Activated T-helper 2 cell treated with anti-CD3 and anti-CD28 coated beads, Interferon-gamma antibody, Interleukin-2, Interleukin-4, amounts not matched to agents 10 μg/mL and 5 μg/mL and 100 μg/mL, durations not matched to agents 14 hours and 24 hours and 36 hours (primary cell): ENCODE measurements at regions not wholly inside any gene's neighbourhood (a gene's known extent, or its start where the extent isn't known, plus 50 kb on each side); places are given as distances from the start of the nearest gene placed in this dataset.

Source experiments
- DNase-seq: peaks from one replicate; pipeline ENCODE4 v3.0.0; 2021; ENCODE audit warnings: low spot score
- H3K27ac Mint-ChIP-seq: one replicate; pipeline ENCODE4 v1.8.0; 2021; ENCODE audit warnings: mixed read lengths
- H3K27me3 Mint-ChIP-seq: one replicate; pipeline ENCODE4 v1.8.0; 2021; ENCODE audit warnings: low read depth, mixed read lengths
- H3K36me3 Mint-ChIP-seq: one replicate; pipeline ENCODE4 v1.8.0; 2021; ENCODE audit warnings: low read depth, mixed read lengths
- H3K4me1 Mint-ChIP-seq: one replicate; pipeline ENCODE4 v1.8.0; 2021; ENCODE audit warnings: low read depth, mixed read lengths
- H3K4me3 Mint-ChIP-seq: one replicate; pipeline ENCODE4 v1.8.0; 2021; ENCODE audit warnings: low read depth, mild to moderate bottlenecking, moderate library complexity, mixed read lengths
- H3K9me3 Mint-ChIP-seq: one replicate; pipeline ENCODE4 v1.8.0; 2021; ENCODE audit warnings: mixed read lengths
- intact Hi-C: fragments of 100-400 bp; cut with micrococcal nuclease; formaldehyde crosslinking; loops from one replicate; pipeline ENCODE4 v1.15.1; 2023

DNA sequence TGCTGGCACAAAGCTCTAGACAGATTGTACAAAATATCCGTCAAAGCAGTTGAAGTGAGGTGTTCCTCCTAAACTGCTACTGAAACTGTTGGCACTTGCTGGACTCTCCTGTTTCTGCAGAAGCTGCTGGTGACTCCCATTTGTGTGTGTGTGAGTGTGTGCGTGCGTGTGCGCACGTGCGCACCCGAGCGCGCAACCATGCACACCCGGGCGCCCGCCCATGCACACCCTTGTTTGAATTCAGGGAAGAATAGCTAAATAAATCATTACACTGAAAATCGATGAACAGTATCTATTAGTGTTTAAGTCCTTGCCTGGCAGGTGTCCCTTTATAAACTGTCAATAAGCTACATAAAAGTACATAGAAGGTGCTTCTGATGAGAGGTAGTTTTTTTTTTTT lies 156.4 kb upstream of the B3GALT2 start:
- H3K9me3 Mint-ChIP-seq, result no peaks in the 10 kb centered on the region
- no peaks in the 10 kb centered on the region for H3K27me3 Mint-ChIP-seq
- no peak overlapping the region for H3K27ac Mint-ChIP-seq
- no peaks in the 10 kb centered on the region for H3K36me3 Mint-ChIP-seq
- DNase-seq, result no peak
- intact Hi-C loops, result no loop called here
- H3K4me1 Mint-ChIP-seq, result peaks cover 3% of the 10 kb centered on the region
- no peak overlapping the region for H3K4me3 Mint-ChIP-seq

DNA sequence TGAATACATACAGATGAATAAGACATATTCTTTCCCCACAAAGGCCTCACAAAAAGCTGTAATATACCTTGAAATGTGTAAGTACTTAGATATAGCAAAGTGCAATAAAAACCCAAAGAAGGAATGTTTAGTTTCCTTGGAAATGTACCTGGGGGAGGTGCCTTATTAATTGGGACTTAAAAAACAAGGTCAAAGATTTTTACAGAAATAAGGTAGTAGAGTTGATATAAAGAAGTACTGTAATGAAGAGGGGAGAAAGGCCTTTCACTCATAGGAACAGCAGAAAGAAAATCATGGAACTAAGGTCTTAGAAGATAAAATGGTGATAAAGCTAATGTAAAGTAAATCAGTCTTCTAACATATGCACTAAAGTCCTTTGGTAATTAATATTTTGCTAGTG lies 153.9 kb upstream of the B3GALT2 start:
- Mint-ChIP-seq H3K4me3 (no peak overlapping the region), H3K9me3 (no peaks in the 10 kb centered on the region), H3K27me3 (no peaks in the 10 kb centered on the region), H3K36me3 (no peaks in the 10 kb centered on the region), H3K27ac (no peak overlapping the region), H3K4me1 (peaks cover 3% of the 10 kb centered on the region)
- intact Hi-C loops, result no loop called here
- no peak for DNase-seq

DNA sequence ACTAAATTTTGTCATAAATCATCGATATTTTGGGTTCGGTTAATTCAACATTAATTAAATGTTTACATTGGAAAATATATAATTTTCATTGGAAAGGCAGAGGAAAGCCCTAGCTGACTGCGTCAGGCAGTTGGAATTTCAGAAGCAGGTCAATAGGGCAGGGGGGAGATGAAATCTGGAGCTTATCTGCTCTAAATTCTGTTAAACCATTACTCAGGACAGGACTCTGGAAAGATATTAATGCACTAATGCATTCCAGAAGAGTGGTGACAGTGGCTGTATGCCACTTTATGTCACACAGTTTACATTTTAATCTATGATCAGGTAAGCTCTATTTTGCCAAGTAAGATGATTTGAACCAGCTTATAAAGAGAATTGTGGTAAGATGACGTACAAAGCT lies 153.0 kb upstream of the B3GALT2 start:
- intact Hi-C loops, result loop anchor here (2.0 kb wide), 1 partner anchor 59 kb away; no protein-coding TSS in a partner anchor
- H3K9me3 Mint-ChIP-seq, result peaks cover 7% of the 10 kb centered on the region

DNA sequence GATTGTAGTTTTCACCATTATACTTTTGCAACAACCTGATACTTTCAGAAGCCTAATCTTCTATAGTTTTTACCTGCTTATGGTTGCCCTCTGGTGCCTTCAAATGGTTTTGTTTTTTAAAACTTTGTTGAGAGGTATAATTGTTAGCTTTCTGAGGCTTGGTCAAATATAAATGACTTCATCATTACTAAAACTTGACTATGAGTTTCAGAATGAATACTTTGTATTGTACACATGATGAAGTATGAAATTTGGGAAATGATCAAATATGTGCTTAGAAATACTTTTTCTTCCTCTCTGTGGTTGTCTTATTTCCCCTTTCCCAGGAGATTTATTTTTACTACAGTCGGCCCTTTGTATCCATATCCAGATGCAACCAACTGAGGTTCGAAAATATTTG lies 151.8 kb upstream of the B3GALT2 start:
- peaks cover 5% of the 10 kb centered on the region for H3K36me3 Mint-ChIP-seq
- DNase-seq, result no peak
- intact Hi-C loops, result loop anchor here (2.0 kb wide), 1 partner anchor 61 kb away; no protein-coding TSS in a partner anchor
- no peak overlapping the region for H3K4me3 Mint-ChIP-seq
- H3K4me1 Mint-ChIP-seq, result peaks cover 3% of the 10 kb centered on the region
- H3K27ac Mint-ChIP-seq, result no peak overlapping the region
- H3K9me3 Mint-ChIP-seq, result peaks cover 15% of the 10 kb centered on the region
- H3K27me3 Mint-ChIP-seq, result no peaks in the 10 kb centered on the region

More for the DNA sequence above, 153.0 kb upstream of the B3GALT2 start:
- Mint-ChIP-seq H3K27me3 (no peaks in the 10 kb centered on the region), H3K27ac (no peak overlapping the region), H3K36me3 (no peaks in the 10 kb centered on the region), H3K4me1 (peaks cover 3% of the 10 kb centered on the region), H3K4me3 (no peak overlapping the region)
- DNase-seq, result no peak

DNA sequence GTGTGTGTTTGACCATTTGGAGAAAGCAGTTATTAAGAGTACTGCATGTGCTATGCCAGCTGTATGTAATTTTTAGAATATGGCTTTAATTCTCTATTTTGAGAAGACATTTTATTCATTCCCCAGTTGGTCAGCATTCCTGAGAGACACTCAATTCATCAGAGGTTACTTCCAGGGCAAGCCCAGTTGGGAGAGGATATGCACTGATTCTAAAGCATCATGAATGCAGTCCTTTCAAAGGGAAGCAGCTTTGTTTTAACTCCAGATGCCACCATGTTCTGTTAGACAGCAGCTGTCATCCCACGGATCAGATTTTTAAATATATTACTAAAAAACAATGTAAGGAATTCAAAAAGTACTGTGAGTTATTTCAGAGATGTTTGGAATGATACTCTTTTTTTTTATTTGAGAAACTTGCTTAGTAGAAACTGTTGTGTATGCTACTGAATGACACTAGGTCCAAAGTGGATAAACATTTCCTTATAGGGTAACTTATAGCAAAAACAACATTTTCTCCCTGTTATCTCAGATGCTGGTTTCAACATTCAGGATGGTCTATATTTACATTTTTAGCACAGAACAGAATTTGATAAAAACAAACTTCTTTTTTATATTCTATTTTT lies 149.5 kb upstream of the B3GALT2 start:
- intact Hi-C loops, result no loop called here
- Mint-ChIP-seq H3K4me3 (no peak overlapping the region), H3K9me3 (peaks cover 31% of the 10 kb centered on the region)

DNA sequence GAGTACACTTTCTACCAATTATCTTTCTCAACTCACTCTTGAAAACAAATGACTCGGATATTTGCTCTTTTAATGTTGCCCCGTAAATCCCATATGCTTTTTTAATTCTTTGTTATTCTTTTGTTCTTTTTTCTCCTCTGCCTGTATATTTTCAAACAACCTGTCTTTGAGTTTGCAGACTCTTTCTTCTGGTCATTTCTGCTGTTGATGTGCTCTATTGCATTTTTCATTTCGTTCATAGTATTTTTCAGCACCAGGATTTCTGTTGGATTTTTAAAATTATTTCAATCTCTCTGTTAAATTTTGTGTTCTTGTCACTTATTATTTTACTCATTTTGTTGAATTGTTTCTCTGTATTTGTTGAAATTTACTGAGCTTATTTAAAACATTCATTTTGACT lies 146.8 kb upstream of the B3GALT2 start:
- H3K4me1 Mint-ChIP-seq, result peaks cover 2% of the 10 kb centered on the region
- no peak overlapping the region for H3K4me3 Mint-ChIP-seq
- intact Hi-C loops, result no loop called here
- peaks cover 5% of the 10 kb centered on the region for H3K36me3 Mint-ChIP-seq
- no peaks in the 10 kb centered on the region for H3K27me3 Mint-ChIP-seq
- peaks cover 39% of the 10 kb centered on the region for H3K9me3 Mint-ChIP-seq
- no peak for DNase-seq
- H3K27ac Mint-ChIP-seq, result no peak overlapping the region

More for the DNA sequence above, 149.5 kb upstream of the B3GALT2 start:
- no peaks in the 10 kb centered on the region for H3K27me3 Mint-ChIP-seq
- H3K27ac Mint-ChIP-seq, result no peak overlapping the region
- peaks cover 5% of the 10 kb centered on the region for H3K36me3 Mint-ChIP-seq
- DNase-seq, result no peak
- H3K4me1 Mint-ChIP-seq, result peaks cover 3% of the 10 kb centered on the region

DNA sequence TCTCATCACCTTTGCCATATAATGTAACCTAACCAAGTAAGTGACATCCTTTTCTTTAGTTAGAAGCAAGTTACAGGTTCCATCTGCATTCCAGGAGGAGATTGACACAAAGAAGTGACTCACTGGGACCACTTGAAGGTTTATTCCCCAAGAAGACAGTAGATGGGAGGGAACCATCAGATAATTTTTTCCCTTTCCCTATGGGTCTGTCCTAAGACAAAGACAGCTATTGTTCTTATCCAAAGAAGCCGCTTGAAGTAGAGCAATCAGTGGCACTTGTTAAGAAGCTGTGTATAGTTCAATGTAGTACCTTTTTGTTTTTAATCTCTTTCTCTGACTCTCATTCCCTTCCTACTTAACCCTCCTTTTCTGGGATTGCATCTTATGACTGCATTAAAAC lies 139.9 kb upstream of the B3GALT2 start:
- H3K27me3 Mint-ChIP-seq, result no peaks in the 10 kb centered on the region
- no peak for DNase-seq
- intact Hi-C loops, result no loop called here

DNA sequence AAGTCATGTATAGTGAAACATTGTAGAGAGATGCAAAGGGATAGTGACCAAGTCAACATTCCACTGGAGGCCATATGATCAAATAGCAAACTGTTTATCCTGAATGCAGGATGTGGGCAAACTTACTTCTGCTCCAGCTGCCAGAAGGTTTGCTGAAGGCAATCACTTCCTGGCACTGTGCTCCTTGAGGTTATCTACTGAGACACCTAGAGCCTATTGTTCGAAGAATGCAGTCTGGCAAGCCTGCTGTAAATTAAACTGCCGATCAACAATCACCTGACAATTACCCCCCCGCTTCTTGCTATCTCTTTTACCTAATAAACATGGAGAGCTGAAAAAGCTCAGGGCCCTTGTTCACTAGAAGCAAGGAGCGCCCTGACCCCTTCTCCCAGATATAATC lies 139.4 kb upstream of the B3GALT2 start:
- DNase-seq, result no peak
- Mint-ChIP-seq H3K27me3 (no peaks in the 10 kb centered on the region), H3K4me1 (no peaks in the 10 kb centered on the region), H3K36me3 (no peaks in the 10 kb centered on the region), H3K9me3 (peaks cover 17% of the 10 kb centered on the region), H3K27ac (no peak overlapping the region), H3K4me3 (no peak overlapping the region)
- intact Hi-C loops, result no loop called here

More for the DNA sequence above, 139.9 kb upstream of the B3GALT2 start:
- H3K36me3 Mint-ChIP-seq, result no peaks in the 10 kb centered on the region
- no peak overlapping the region for H3K27ac Mint-ChIP-seq
- no peaks in the 10 kb centered on the region for H3K4me1 Mint-ChIP-seq
- no peak overlapping the region for H3K4me3 Mint-ChIP-seq
- peaks cover 19% of the 10 kb centered on the region for H3K9me3 Mint-ChIP-seq

DNA sequence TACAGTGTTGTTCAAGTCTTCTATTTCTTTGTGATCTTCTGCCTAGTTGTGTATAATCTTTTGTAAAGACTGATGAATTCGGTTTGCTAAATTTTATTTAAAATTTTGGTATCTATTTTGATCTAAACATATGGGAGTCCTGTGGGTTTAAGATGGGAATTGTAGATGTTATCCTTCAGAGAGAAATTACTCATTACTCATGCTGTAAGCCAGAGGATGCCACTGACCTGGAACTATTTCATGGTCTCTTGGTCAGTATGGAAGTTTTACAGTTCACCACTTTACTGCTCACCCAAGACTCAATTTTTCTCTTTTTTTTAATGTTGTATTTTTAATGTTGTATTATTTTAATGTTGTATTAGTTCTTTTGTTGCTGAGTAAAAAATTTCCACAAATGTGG lies 138.6 kb upstream of the B3GALT2 start:
- no peak for DNase-seq
- H3K9me3 Mint-ChIP-seq, result peaks cover 14% of the 10 kb centered on the region

DNA sequence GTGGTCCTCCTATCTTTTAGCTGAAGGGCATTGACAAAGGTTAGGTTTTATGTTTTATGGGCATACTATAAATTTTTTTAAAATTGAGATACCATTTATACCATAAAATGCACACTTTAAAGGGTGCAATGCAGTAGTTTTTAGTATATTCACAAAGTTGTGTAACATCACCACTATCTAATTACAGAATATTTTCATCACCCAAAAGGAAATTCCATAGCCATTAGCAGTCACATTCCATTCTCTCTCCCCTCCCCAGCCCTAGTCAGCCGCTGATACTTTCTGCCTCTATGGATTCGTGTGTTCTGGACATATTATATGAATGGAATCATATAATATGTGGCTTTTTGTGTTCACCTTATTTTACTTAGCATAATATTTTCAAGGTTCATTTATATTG lies 135.8 kb upstream of the B3GALT2 start:
- no peak for DNase-seq
- Mint-ChIP-seq H3K27me3 (no peaks in the 10 kb centered on the region), H3K9me3 (peaks cover 5% of the 10 kb centered on the region), H3K4me3 (no peak overlapping the region), H3K27ac (no peak overlapping the region), H3K4me1 (no peaks in the 10 kb centered on the region), H3K36me3 (no peaks in the 10 kb centered on the region)
- intact Hi-C loops, result no loop called here

More for the DNA sequence above, 138.6 kb upstream of the B3GALT2 start:
- Mint-ChIP-seq H3K27ac (no peak overlapping the region), H3K4me1 (no peaks in the 10 kb centered on the region), H3K4me3 (no peak overlapping the region), H3K36me3 (no peaks in the 10 kb centered on the region), H3K27me3 (no peaks in the 10 kb centered on the region)
- intact Hi-C loops, result no loop called here

DNA sequence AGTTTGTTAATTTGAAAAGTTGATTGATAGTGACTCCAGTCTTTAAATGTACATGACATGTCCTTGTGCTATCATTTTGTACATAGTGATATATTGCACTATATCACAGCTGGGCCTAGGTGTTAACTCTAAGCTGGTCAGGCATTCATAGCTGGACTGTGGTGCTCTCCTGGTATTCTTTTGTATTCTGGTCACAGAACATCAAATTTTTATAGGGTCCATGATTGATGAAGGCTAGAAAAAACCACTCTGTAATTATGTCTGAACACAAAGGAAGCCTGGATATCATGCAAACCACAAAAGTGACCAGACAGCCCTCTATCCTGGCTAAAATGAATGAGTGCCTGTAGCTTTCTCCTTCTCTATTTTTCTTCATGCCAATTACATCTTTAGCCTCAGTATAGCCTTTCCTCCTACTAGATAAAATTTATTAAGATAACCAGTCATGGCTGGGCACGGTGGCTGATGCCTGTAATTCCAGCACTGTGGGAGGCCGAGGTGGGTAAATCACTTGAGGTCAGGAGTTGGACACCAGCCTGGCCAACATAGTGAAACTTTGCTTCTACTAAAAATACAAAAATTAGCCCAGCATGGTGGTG lies 134.9 kb upstream of the B3GALT2 start:
- Mint-ChIP-seq H3K27me3 (no peaks in the 10 kb centered on the region), H3K4me3 (no peak overlapping the region), H3K9me3 (peaks cover 4% of the 10 kb centered on the region), H3K27ac (no peak overlapping the region), H3K4me1 (no peaks in the 10 kb centered on the region), H3K36me3 (no peaks in the 10 kb centered on the region)
- DNase-seq, result no peak
- intact Hi-C loops, result no loop called here

DNA sequence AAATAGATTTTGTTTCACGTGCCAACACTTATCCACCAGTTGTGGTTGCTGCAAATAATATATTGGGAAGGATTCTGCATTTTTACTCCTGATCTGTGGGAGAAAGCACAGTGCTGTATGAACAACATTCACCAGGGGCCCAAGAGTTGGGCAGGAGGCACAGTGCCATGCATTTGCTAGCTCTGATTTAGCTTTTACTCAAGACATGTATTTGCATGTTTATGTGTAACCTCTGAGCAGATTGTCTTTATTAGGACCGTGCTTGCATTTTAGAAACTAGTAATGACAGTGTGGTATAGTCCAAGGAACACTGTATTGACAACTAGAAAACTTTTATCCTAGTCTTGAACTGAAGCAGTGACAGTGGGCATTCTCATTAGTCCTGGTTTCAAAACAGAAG lies 133.9 kb upstream of the B3GALT2 start:
- Mint-ChIP-seq H3K9me3 (peaks cover 4% of the 10 kb centered on the region), H3K27me3 (no peaks in the 10 kb centered on the region), H3K36me3 (no peaks in the 10 kb centered on the region), H3K27ac (no peak overlapping the region), H3K4me1 (no peaks in the 10 kb centered on the region), H3K4me3 (no peak overlapping the region)
- intact Hi-C loops, result no loop called here
- no peak for DNase-seq

DNA sequence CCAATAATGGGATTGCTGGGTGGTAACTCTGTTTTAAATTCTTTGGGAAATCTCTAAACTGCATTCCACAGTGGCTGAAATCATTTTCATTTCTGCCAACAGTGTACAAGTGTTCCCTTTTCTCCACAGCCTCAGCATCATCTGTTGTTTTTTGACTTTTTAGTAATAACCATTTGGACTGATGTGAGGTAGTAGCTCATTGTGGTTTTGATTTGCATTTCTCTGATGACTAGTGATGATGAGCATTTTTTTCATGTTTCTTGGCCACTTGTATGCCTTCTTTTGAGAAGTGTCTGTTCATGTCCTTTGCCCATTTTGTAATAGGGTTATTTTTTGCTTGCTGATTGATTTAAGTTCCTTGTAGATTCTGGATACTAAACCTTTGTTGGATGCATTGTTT lies 131.9 kb upstream of the B3GALT2 start:
- intact Hi-C loops, result no loop called here
- Mint-ChIP-seq H3K4me3 (no peak overlapping the region), H3K36me3 (no peaks in the 10 kb centered on the region), H3K4me1 (no peaks in the 10 kb centered on the region), H3K9me3 (peaks cover 4% of the 10 kb centered on the region), H3K27me3 (no peaks in the 10 kb centered on the region), H3K27ac (no peak overlapping the region)
- DNase-seq, result no peak
